Caco-2 (cell line): ENCODE measurements at regions not wholly inside any gene's neighbourhood (a gene's known extent, or its start where the extent isn't known, plus 50 kb on each side); places are given as distances from the start of the nearest gene placed in this dataset.

ENCODE experiments used
- BruUV-seq: library from RNA; stranded (reverse); fragments of 400-500 nt; replicated peaks from 2 replicates; lab custom pipeline; 2021; lab: Mats Ljungman, UMichigan
- CTCF ChIA-PET: fragments of 300-600 bp; sonication (Branson Sonifier 250); formaldehyde crosslinking; loops from one replicate; lab custom pipeline; 2022; ENCODE audit warnings: antibody characterized with exemption; lab: Charles Lee
- POLR2A ChIA-PET: fragments of 300-600 bp; sonication (Branson Sonifier 250); formaldehyde crosslinking; loops from one replicate; lab custom pipeline; 2022; ENCODE audit warnings: antibody characterized with exemption; lab: Charles Lee
- DNase-seq, 2 experiments: peaks; one replicate each; pipeline versions ENCODE4 v3.0.0 to v3.0.0-alpha.2; 2020 to 2022
- H3K27me3 ChIP-seq: replicated peaks from 2 replicates; pipeline ENCODE4 v1.6.0; 2011; ENCODE audit warnings: low read length; ENCODE audit not compliant: control insufficient read depth, insufficient read depth
- H3K36me3 ChIP-seq: 2 replicates; pipeline ENCODE4 v1.5.1; 2011; ENCODE audit warnings: low read length; ENCODE audit not compliant: control insufficient read depth, insufficient read depth
- H3K4me1 ChIP-seq: fragments of 250-450 bp; sonication (Bioruptor Pico); 2 replicates; pipeline ENCODE4 v1.5.1; 2020; ENCODE audit warnings: mild to moderate bottlenecking
- H3K4me3 ChIP-seq: 2 replicates; pipeline ENCODE4 v1.5.1; 2011; ENCODE audit warnings: low read depth, mild to moderate bottlenecking, control low read depth, low read length
- H3K9me3 ChIP-seq: fragments of 250-450 bp; sonication (Bioruptor Pico); 2 replicates; pipeline ENCODE4 v1.5.1; 2020; ENCODE audit warnings: mild to moderate bottlenecking, moderate library complexity
- H3K27ac Mint-ChIP-seq: one replicate; pipeline ENCODE4 v1.8.0; 2022; ENCODE audit warnings: mixed read lengths; ENCODE audit not compliant: unreplicated experiment
- H3K27me3 Mint-ChIP-seq: one replicate; pipeline ENCODE4 v1.8.0; 2022; ENCODE audit warnings: mixed read lengths; ENCODE audit not compliant: insufficient read depth, unreplicated experiment
- H3K36me3 Mint-ChIP-seq: one replicate; pipeline ENCODE4 v1.8.0; 2022; ENCODE audit warnings: mild to moderate bottlenecking, mixed read lengths; ENCODE audit not compliant: insufficient read depth, unreplicated experiment
- H3K4me1 Mint-ChIP-seq: one replicate; pipeline ENCODE4 v1.8.0; 2022; ENCODE audit warnings: low read depth, mixed read lengths; ENCODE audit not compliant: unreplicated experiment
- H3K4me3 Mint-ChIP-seq: one replicate; pipeline ENCODE4 v1.8.0; 2022; ENCODE audit warnings: mild to moderate bottlenecking, moderate library complexity, mixed read lengths; ENCODE audit not compliant: unreplicated experiment
- H3K9me3 Mint-ChIP-seq: one replicate; pipeline ENCODE4 v1.8.0; 2022; ENCODE audit warnings: mixed read lengths; ENCODE audit not compliant: unreplicated experiment
- CTCF ChIP-seq, 2 experiments: fragments of 200-600 bp in 1 of 2; IDR thresholded peaks; 1 replicate in 1 of 2; 2 replicates in 1 of 2; pipeline versions ENCODE4 v1.5.1 to v1.8.0; 2011 to 2022; ENCODE audit warnings: antibody characterized with exemption in 1 of 2, control low read depth in 1 of 2, inconsistent platforms in 1 of 2, low read depth in 1 of 2, low read length in 1 of 2, mild to moderate bottlenecking in 1 of 2, moderate library complexity in 1 of 2; ENCODE audit not compliant: insufficient read depth in 1 of 2, severe bottlenecking in 1 of 2, unreplicated experiment in 1 of 2
- intact Hi-C: fragments of 100-400 bp; cut with micrococcal nuclease; formaldehyde crosslinking; loops from one replicate; pipeline ENCODE4 v1.10.0; 2022; ENCODE audit not compliant: unreplicated experiment

DNA sequence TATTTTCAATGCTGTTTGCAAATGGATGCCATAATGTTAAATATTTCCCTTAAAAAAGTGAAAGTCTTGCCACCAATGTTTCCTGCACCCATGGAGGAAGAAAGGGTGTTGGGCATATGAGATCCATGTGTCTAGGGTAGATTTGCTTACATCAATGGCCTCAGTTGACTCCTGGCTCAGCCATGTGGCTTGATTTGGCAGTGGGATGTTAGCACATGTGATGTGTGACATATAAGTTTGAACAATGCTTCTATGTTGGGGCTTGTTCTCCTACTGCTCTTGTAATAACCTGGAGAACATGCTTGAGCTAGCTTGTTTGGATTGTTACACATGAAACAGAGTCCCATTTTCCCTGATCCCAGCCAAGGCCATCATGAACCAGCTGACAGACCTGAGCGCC, 187.6 kb downstream of the SCP2D1 start:
- no peaks in the 10 kb centered on the region for H3K36me3 Mint-ChIP-seq
- intact Hi-C loops: no loop called here
- CTCF ChIA-PET: no interaction called here
- no peaks in the 10 kb centered on the region for H3K27me3 ChIP-seq
- no peaks in the 10 kb centered on the region for H3K9me3 Mint-ChIP-seq
- H3K4me3 Mint-ChIP-seq: no peak overlapping the region
- H3K36me3 ChIP-seq: no peaks in the 10 kb centered on the region
- H3K27ac Mint-ChIP-seq: no peak overlapping the region
- H3K4me1 ChIP-seq: no peaks in the 10 kb centered on the region
- H3K27me3 Mint-ChIP-seq: peaks cover 3% of the 10 kb centered on the region
- DNase-seq: no peak
- no peaks in the 10 kb centered on the region; the same call in 1 of the 2 replicates for H3K9me3 ChIP-seq
- no TSS peak for BruUV-seq
- POLR2A ChIA-PET: no interaction called here
- no peak overlapping the region for H3K4me3 ChIP-seq
- no peak for TF ChIP-seq CTCF (IDR thresholded peaks at IDR 0.05; ENCODE audit: insufficient read depth in 1 of 2, low read depth in 1 of 2, low read length in 1 of 2, severe bottlenecking in 1 of 2, unreplicated experiment in 1 of 2)
- no peaks in the 10 kb centered on the region for H3K4me1 Mint-ChIP-seq

DNA sequence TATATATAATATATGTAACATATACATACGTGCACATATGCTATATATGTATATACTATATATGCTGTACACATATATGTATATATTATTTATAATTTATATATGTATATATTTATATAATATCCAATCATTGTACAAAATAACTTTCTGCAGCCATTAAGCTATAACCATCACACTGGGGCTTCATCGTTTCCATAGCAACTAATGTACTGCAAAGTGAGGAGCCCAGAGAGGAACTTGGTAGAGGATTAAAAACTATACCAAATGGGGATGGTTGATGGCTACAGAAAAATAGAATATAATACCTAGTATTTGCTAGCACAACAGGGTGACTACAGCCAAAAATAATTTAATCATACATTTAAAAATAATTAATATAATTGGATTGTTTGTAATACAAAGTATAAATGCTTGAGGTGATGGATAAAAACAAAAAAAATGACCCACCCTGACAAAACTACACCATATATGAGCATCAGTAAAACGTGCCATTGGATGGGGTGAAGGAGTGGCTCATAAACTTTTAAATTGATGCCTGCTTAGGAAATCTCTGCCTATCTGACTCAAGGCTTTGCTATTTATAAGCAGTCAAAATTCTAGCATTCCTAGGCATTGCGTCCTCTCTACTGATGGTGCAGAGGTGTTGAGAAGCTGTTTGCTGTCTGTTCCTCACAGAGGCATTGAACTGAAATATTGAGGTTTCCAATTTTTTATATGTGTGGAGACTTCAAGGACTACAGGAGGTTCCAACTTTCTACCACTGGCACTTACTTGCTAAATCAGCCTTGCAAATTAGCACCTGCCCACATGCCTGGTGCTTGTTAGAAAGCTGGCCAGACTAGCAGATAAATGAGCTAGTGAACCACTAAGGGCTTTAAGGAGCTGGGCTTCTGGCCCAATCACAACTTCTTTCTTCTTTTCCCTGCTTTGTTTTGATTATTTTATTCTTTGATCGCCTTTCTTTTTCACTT, 190.1 kb downstream of the SCP2D1 start:
- CTCF ChIA-PET: no interaction called here
- intact Hi-C loops: no loop called here
- Histone ChIP-seq H3K9me3 (no peaks in the 10 kb centered on the region; the same call in 1 of the 2 replicates), H3K4me1 (no peaks in the 10 kb centered on the region), H3K4me3 (no peak overlapping the region), H3K27me3 (no peaks in the 10 kb centered on the region), H3K36me3 (no peaks in the 10 kb centered on the region)
- no peak for DNase-seq
- H3K9me3 Mint-ChIP-seq: no peaks in the 10 kb centered on the region
- BruUV-seq: no TSS peak
- peaks cover 7% of the 10 kb centered on the region for H3K27me3 Mint-ChIP-seq
- H3K36me3 Mint-ChIP-seq: no peaks in the 10 kb centered on the region
- H3K4me1 Mint-ChIP-seq: no peaks in the 10 kb centered on the region
- no peak for TF ChIP-seq CTCF (IDR thresholded peaks at IDR 0.05; ENCODE audit: insufficient read depth in 1 of 2, low read depth in 1 of 2, low read length in 1 of 2, severe bottlenecking in 1 of 2, unreplicated experiment in 1 of 2)
- H3K27ac Mint-ChIP-seq: no peak overlapping the region
- POLR2A ChIA-PET: no interaction called here
- H3K4me3 Mint-ChIP-seq: no peak overlapping the region

GRCh38 chr20:19004975-19005374, 191.4 kb downstream of the SCP2D1 start:
- TF ChIP-seq CTCF (IDR thresholded peaks at IDR 0.05; ENCODE audit: insufficient read depth in 1 of 2, low read depth in 1 of 2, low read length in 1 of 2, severe bottlenecking in 1 of 2, unreplicated experiment in 1 of 2): no peak
- no peaks in the 10 kb centered on the region for H3K4me1 ChIP-seq
- Mint-ChIP-seq H3K4me1 (no peaks in the 10 kb centered on the region), H3K4me3 (no peak overlapping the region), H3K9me3 (no peaks in the 10 kb centered on the region), H3K27me3 (peaks cover 8% of the 10 kb centered on the region), H3K36me3 (no peaks in the 10 kb centered on the region), H3K27ac (no peak overlapping the region)
- BruUV-seq: no TSS peak
- POLR2A ChIA-PET: no interaction called here
- CTCF ChIA-PET: no interaction called here
- intact Hi-C loops: no loop called here
- DNase-seq: no peak
- H3K27me3 ChIP-seq: no peaks in the 10 kb centered on the region
- H3K4me3 ChIP-seq: no peak overlapping the region
- no peaks in the 10 kb centered on the region for H3K36me3 ChIP-seq
- no peaks in the 10 kb centered on the region for H3K9me3 ChIP-seq
